NOMO-1 treated with dmso at 0.1 percent for 144 hours (cell line): ENCODE measurements at regions not wholly inside any gene's neighbourhood (a gene's known extent, or its start where the extent isn't known, plus 50 kb on each side); places are given as distances from the start of the nearest gene placed in this dataset.

Experiments used
- DNase-seq: peaks from one replicate; lab custom pipeline; 2025; ENCODE audit not compliant: unreplicated experiment; lab: John Stamatoyannopoulos, UW

- DNase-seq = no peak
These were observed 59.7 kb upstream of the DAPK1 start for GRCh38 chr9:87437966-87438365.

GRCh38 chr9:87441251-87441650 is 56.4 kb upstream of the DAPK1 start:
- DNase-seq = no peak

DNA sequence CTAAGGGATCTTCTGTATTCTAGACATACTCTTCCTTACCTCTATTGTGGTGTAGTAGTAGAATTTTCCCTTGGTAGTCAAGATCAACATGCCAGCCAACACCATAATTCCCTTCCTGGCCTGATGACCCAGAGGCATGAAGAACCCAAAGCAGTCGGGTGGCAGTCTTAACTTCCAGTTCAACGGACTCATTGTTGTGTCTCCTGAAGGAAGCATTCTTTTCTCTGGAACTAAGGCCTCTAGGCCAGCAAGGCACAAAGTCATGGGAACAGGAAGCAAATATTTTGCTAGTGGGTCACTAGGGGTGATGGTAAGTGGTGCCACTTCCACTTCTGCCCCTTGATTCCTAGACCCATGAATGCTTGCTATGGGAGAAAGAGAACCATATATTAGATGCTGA is 55.2 kb upstream of the DAPK1 start:
- DNase-seq = no peak

GRCh38 chr9:87443006-87443405 is 54.7 kb upstream of the DAPK1 start:
- no peak for DNase-seq

GRCh38 chr9:87443461-87443860 is 54.2 kb upstream of the DAPK1 start:
- no peak for DNase-seq

DNA sequence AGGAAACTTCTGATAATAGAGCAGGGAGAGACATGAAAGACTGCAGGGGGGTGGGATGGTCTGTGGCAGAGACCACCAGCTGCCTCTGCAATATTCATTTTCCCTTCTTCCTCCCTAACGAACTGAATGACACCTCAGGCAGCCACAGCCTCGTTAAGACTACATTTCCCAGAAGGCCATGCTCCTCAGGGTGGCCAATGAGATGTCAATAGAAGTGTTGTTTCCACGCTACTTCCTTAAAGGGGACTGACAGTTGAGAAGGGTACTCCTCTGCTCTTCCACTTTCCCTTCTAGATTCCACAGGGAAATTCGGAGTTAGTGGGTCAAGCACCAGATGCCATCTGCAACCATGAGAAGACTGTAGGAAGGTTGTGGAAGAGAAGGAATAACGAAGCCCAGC is 52.0 kb upstream of the DAPK1 start:
- DNase-seq = no peak

- DNase-seq = no peak
These were observed 51.1 kb upstream of the DAPK1 start for GRCh38 chr9:87446527-87446926.

DNA sequence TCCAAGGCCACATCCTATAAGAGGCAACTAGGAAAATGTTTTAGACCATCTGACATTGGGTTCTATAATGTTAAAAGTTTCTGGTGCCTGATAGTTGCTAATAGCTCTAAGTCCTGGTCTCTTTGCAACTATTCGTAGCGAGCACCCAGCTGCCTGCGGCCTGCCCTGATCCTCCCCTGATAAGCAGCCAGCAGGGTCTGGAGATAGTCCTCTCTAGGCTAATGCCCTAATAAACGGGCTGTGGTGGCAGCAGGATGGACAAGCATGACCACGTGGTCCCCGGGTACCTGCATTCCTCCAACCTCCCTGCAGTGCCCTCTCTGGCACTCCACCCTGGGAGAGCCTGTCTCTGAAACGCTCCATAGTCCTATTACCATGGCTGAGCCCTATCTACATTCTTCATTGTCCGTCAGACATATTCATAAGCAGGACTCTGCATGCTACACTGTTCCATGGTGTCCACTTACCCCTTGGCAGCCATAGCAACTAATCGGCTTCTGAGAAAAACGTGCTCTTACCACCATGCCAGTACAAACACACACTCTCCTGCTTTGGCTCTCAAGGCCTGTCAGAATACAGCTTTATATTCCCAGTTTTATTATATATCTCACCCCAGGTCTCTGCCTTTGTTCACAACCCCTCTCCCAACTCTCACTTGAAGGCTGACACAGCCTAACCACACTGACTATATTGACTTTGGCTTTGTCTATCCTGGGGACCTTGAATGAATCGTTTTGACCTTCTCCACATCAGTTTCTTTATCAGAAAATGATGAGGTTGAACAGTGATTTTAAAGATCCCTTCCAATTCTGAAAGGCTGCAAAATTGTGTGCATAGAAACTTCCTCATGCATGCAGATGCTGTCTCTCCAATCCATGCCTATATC is 49.9 kb upstream of the DAPK1 start:
- no peak for DNase-seq
